NT2/D1 (cell line): ENCODE measurements at regions not wholly inside any gene's neighbourhood (a gene's known extent, or its start where the extent isn't known, plus 50 kb on each side); places are given as distances from the start of the nearest gene placed in this dataset.

Source experiments
- DNase-seq: peaks from one replicate; pipeline ENCODE4 v3.0.0-alpha.2; 2011; ENCODE audit warnings: low read depth, low spot score
- H3K27me3 ChIP-seq: 2 replicates; pipeline ENCODE4 v1.6.0; 2011; ENCODE audit warnings: mild to moderate bottlenecking; ENCODE audit not compliant: insufficient read length, insufficient read depth
- H3K36me3 ChIP-seq: 2 replicates; pipeline ENCODE4 v1.6.1; 2011; ENCODE audit warnings: mild to moderate bottlenecking, low read length, mixed read lengths; ENCODE audit not compliant: insufficient read depth, insufficient read length
- H3K4me1 ChIP-seq: 2 replicates; pipeline ENCODE4 v1.5.1; 2011; ENCODE audit not compliant: insufficient read depth, insufficient read length
- H3K4me3 ChIP-seq: 2 replicates; pipeline ENCODE4 v1.5.1; 2011; ENCODE audit warnings: low read depth; ENCODE audit not compliant: insufficient read length
- H3K9ac ChIP-seq: 2 replicates; pipeline ENCODE4 v1.6.0; 2011; ENCODE audit warnings: low read depth; ENCODE audit not compliant: insufficient read length
- H3K9me3 ChIP-seq: 2 replicates; pipeline ENCODE4 v1.5.1; 2011; ENCODE audit warnings: mild to moderate bottlenecking, low read length; ENCODE audit not compliant: insufficient read depth
- SUZ12 ChIP-seq: IDR thresholded peaks from 2 replicates; pipeline ENCODE4 v1.6.1; 2011; ENCODE audit not compliant: insufficient read length, insufficient read depth; ENCODE audit errors: extremely low read depth
- YY1 ChIP-seq: IDR thresholded peaks from 2 replicates; pipeline ENCODE4 v1.6.1; 2011; ENCODE audit not compliant: insufficient read length, insufficient read depth
- ZNF274 ChIP-seq: IDR thresholded peaks from 2 replicates; pipeline ENCODE4 v1.6.1; 2011; ENCODE audit warnings: mild to moderate bottlenecking, low read depth, low read length

GRCh38 chr20:57993716-57994431 lies 234.6 kb downstream of the ANKRD60 start:
- no peak for DNase-seq
- Histone ChIP-seq H3K27me3 (peaks cover 86% of the 10 kb centered on the region), H3K36me3 (no peaks in the 10 kb centered on the region), H3K4me3 (no peak overlapping the region), H3K9me3 (peaks cover 9% of the 10 kb centered on the region; the same call in 1 of the 2 replicates), H3K9ac (no peak overlapping the region), H3K4me1 (peaks cover 7% of the 10 kb centered on the region)
- no peak for TF ChIP-seq ZNF274
- TF ChIP-seq YY1 = no peak
- no peak for TF ChIP-seq SUZ12

- Histone ChIP-seq H3K36me3 (no peaks in the 10 kb centered on the region), H3K4me3 (no peak overlapping the region), H3K9me3 (no peaks in the 10 kb centered on the region), H3K4me1 (peaks cover 9% of the 10 kb centered on the region), H3K9ac (no peak overlapping the region), H3K27me3 (peaks cover 86% of the 10 kb centered on the region)
- peak; percentile 47 for DNase-seq
- TF ChIP-seq YY1 = no peak
- TF ChIP-seq ZNF274 = no peak
- no peak for TF ChIP-seq SUZ12
Measured at GRCh38 chr20:57991211-57991881, 237.1 kb downstream of the ANKRD60 start.

GRCh38 chr20:57990396-57990987 lies 238.0 kb downstream of the ANKRD60 start:
- TF ChIP-seq YY1 = no peak
- TF ChIP-seq SUZ12 = no peak
- TF ChIP-seq ZNF274 = no peak
- Histone ChIP-seq H3K9me3 (no peaks in the 10 kb centered on the region), H3K36me3 (no peaks in the 10 kb centered on the region), H3K27me3 (peaks cover 83% of the 10 kb centered on the region), H3K4me3 (no peak overlapping the region), H3K4me1 (peaks cover 9% of the 10 kb centered on the region), H3K9ac (no peak overlapping the region)
- DNase-seq = no peak

GRCh38 chr20:57988828-57989227 lies 239.6 kb downstream of the ANKRD60 start:
- no peak for DNase-seq
- Histone ChIP-seq H3K4me1 (peaks cover 11% of the 10 kb centered on the region), H3K9ac (no peak overlapping the region), H3K9me3 (no peaks in the 10 kb centered on the region), H3K27me3 (peaks cover 67% of the 10 kb centered on the region), H3K36me3 (no peaks in the 10 kb centered on the region), H3K4me3 (no peak overlapping the region)
- TF ChIP-seq SUZ12 = no peak
- TF ChIP-seq ZNF274 = no peak
- TF ChIP-seq YY1 = no peak

- Histone ChIP-seq H3K4me3 (no peak overlapping the region), H3K27me3 (peaks cover 63% of the 10 kb centered on the region)
- TF ChIP-seq YY1 = no peak
- TF ChIP-seq SUZ12 = no peak
- no peak for TF ChIP-seq ZNF274
Measured at GRCh38 chr20:57988422-57988821, 240.0 kb downstream of the ANKRD60 start.

GRCh38 chr20:57987659-57988058 lies 240.8 kb downstream of the ANKRD60 start:
- peaks cover 9% of the 10 kb centered on the region for H3K4me1 ChIP-seq
- no peaks in the 10 kb centered on the region for H3K36me3 ChIP-seq
- H3K27me3 ChIP-seq = peaks cover 56% of the 10 kb centered on the region
- H3K9me3 ChIP-seq = no peaks in the 10 kb centered on the region
- no peak for TF ChIP-seq YY1
- DNase-seq = no peak
- no peak overlapping the region for H3K4me3 ChIP-seq
- no peak overlapping the region for H3K9ac ChIP-seq

More at GRCh38 chr20:57988422-57988821, 240.0 kb downstream of the ANKRD60 start:
- DNase-seq = no peak
- Histone ChIP-seq H3K36me3 (no peaks in the 10 kb centered on the region), H3K9ac (no peak overlapping the region), H3K4me1 (peaks cover 11% of the 10 kb centered on the region), H3K9me3 (no peaks in the 10 kb centered on the region)

- Histone ChIP-seq H3K36me3 (no peaks in the 10 kb centered on the region), H3K9ac (no peak overlapping the region), H3K4me3 (no peak overlapping the region), H3K9me3 (no peaks in the 10 kb centered on the region), H3K27me3 (peaks cover 46% of the 10 kb centered on the region), H3K4me1 (peaks cover 8% of the 10 kb centered on the region)
- DNase-seq = no peak
- TF ChIP-seq SUZ12 (no peak), ZNF274 (no peak), YY1 (no peak)
Measured at GRCh38 chr20:57986666-57987065, 241.8 kb downstream of the ANKRD60 start.
